ENCODE measurements at regions not wholly inside any gene's neighbourhood (a gene's known extent, or its start where the extent isn't known, plus 50 kb on each side); places are given as distances from the start of the nearest gene placed in this dataset.

DNA sequence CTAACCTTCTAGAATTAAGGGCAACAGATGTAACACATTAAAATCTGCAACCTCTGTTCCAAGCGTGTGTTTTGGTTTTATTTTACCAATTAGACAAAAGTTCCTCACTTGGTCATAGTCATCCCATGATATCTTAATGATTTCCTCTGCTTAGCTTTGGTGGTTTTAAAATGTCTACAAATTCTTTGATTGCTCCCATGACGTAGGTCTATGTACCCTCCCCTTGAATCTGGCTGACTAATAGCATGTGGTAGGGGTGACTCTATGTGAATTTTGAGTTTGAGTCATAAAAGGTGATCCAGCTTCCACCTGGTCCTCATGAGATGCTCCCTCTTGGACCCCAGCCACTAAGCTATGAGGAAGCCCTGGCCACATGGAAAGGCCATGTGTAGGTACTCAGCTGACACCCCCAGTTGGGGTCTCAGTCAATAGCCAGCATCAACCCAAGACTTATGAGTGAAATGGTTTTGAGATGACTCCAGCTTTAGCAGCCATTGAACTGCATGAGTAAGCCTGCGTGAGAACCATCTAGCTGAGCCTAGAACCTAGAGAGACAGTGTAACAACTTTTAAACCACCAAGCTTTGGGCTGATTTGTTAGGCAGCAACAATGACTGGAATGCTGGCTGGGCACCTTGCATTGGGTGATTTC is 247.1 kb downstream of the MSRB3 start:
- no peaks in the 10 kb centered on the region for H4K20me1 ChIP-seq (ENCODE audit: insufficient read depth)
- H3F3A ChIP-seq (replicated peaks; ENCODE audit: insufficient read depth), result peaks cover 46% of the 10 kb centered on the region
- WGBS (ENCODE audit: low lambda C conversion rate), result 51% methylated on average over 3 of the region's 3 CpGs
- no peaks in the 10 kb centered on the region for H3K9me2 ChIP-seq
- no peaks in the 10 kb centered on the region for H3K79me2 ChIP-seq (ENCODE audit: insufficient read depth)
- no peak for TF ChIP-seq FOXM1 (IDR thresholded peaks at IDR 0.05; ENCODE audit: low read depth)
- TF ChIP-seq TCF12 (IDR thresholded peaks at IDR 0.05), result peak; percentile 32; the same call in 1 of the 2 replicates
- TF ChIP-seq FOSL2 (IDR thresholded peaks at IDR 0.05; ENCODE audit: borderline replicate concordance, low read depth), result peak; percentile 22; the same call in 1 of the 2 replicates
- no peak for TF ChIP-seq TAF1 (IDR thresholded peaks at IDR 0.05; ENCODE audit: borderline replicate concordance, low read depth, low read length)
- no peak for TF ChIP-seq GATA2 (CRISPR knock-in tag; IDR thresholded peaks at IDR 0.05)
- TF ChIP-seq, protein P1, sequence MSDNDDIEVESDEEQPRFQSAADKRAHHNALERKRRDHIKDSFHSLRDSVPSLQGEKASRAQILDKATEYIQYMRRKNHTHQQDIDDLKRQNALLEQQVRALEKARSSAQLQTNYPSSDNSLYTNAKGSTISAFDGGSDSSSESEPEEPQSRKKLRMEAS (IDR thresholded peaks at IDR 0.05; ENCODE audit: low read depth), result peak; percentile 34
- no peak for TF ChIP-seq RCOR1 (IDR thresholded peaks at IDR 0.05; ENCODE audit: low read length)
- TF ChIP-seq NFIC (IDR thresholded peaks at IDR 0.05; ENCODE audit: borderline replicate concordance), result no peak; the same call in 1 of the 2 replicates
- no peaks in the 10 kb centered on the region for H3K27me3 ChIP-seq (ENCODE audit: insufficient read depth)
- H3K9me3 ChIP-seq, result no peaks in the 10 kb centered on the region
- ChIA-PET CTCF (interaction anchor here (1.1 kb wide), 1 partner anchor 31 kb away, joined by 5 read pairs; no protein-coding TSS in a partner anchor), POLR2A (no interaction called here)
- H3K9ac ChIP-seq, result peak overlapping the region; percentile 25; the same call in 1 of the 2 replicates
- no peak overlapping the region for H2AFZ ChIP-seq (ENCODE audit: low read depth)
- H3K4me1 ChIP-seq (ENCODE audit: control insufficient read depth in 1 of 2, insufficient read depth in 2 of 2, low read depth in 1 of 2, low read length in 1 of 2), result peaks cover 4 to 29% of the 10 kb centered on the region in 2 experiments
- DNase-seq, result no peak
- no peak overlapping the region for H3K4me2 ChIP-seq
- H3K27ac ChIP-seq (ENCODE audit: low read depth in 2 of 2, low read length in 1 of 2), result peak overlapping the region; percentile 83 to 91; a peak in 3 of 4 replicates
- no peak overlapping the region for H3K4me3 ChIP-seq (ENCODE audit: low read depth in 2 of 2, low read length in 1 of 2)
- peaks cover 0 to 19% of the 10 kb centered on the region in 2 experiments for H3K36me3 ChIP-seq (replicated peaks in 1 of 2; ENCODE audit: control insufficient read depth in 1 of 2, insufficient read depth in 2 of 2, low read length in 1 of 2)

DNA sequence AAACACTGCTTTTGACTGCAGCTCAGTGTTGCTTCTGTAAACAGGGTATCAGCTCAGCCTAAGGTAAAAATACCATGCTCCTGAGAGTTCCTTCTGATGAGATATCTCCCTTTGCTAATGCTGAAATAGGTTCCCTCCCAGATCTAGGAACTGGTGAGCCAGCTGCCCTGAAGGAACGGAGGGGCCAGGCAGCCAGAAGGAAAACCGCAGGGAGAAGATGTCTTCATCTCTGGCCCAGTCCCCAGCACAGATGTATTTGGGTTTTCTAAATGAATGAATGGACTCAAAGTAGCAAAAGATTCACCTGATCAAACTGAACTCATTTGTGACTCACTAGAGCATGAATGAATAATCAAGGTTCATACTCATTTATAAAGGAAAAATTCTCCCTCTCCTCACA is 247.8 kb downstream of the MSRB3 start:
- Histone ChIP-seq H3K4me1 (ENCODE audit: control insufficient read depth in 1 of 2, insufficient read depth in 2 of 2, low read depth in 1 of 2, low read length in 1 of 2) (peaks cover 4 to 29% of the 10 kb centered on the region in 2 experiments), H3F3A (replicated peaks; ENCODE audit: insufficient read depth) (peaks cover 43% of the 10 kb centered on the region), H3K27ac (ENCODE audit: low read depth in 2 of 2, low read length in 1 of 2) (peak overlapping the region in 1 of 2 experiments; percentile 91; a peak in 3 of 4 replicates), H3K27me3 (ENCODE audit: insufficient read depth) (no peaks in the 10 kb centered on the region), H3K4me3 (ENCODE audit: low read depth in 2 of 2, low read length in 1 of 2) (no peak overlapping the region), H3K9me2 (no peaks in the 10 kb centered on the region), H3K79me2 (ENCODE audit: insufficient read depth) (no peaks in the 10 kb centered on the region), H3K36me3 (replicated peaks in 1 of 2; ENCODE audit: control insufficient read depth in 1 of 2, insufficient read depth in 2 of 2, low read length in 1 of 2) (peaks cover 0 to 19% of the 10 kb centered on the region in 2 experiments), H4K20me1 (ENCODE audit: insufficient read depth) (no peaks in the 10 kb centered on the region), H3K9me3 (no peaks in the 10 kb centered on the region), H3K9ac (no peak overlapping the region), H3K4me2 (no peak overlapping the region), H2AFZ (ENCODE audit: low read depth) (no peak overlapping the region)
- no peak for DNase-seq
- 46% methylated on average over 2 of the region's 2 CpGs for WGBS (ENCODE audit: low lambda C conversion rate)
- CTCF ChIA-PET, result interaction anchor here (1.1 kb wide), 1 partner anchor 30 kb away, joined by 5 read pairs; no protein-coding TSS in a partner anchor
- POLR2A ChIA-PET, result no interaction called here
- TF ChIP-seq, protein P2, sequence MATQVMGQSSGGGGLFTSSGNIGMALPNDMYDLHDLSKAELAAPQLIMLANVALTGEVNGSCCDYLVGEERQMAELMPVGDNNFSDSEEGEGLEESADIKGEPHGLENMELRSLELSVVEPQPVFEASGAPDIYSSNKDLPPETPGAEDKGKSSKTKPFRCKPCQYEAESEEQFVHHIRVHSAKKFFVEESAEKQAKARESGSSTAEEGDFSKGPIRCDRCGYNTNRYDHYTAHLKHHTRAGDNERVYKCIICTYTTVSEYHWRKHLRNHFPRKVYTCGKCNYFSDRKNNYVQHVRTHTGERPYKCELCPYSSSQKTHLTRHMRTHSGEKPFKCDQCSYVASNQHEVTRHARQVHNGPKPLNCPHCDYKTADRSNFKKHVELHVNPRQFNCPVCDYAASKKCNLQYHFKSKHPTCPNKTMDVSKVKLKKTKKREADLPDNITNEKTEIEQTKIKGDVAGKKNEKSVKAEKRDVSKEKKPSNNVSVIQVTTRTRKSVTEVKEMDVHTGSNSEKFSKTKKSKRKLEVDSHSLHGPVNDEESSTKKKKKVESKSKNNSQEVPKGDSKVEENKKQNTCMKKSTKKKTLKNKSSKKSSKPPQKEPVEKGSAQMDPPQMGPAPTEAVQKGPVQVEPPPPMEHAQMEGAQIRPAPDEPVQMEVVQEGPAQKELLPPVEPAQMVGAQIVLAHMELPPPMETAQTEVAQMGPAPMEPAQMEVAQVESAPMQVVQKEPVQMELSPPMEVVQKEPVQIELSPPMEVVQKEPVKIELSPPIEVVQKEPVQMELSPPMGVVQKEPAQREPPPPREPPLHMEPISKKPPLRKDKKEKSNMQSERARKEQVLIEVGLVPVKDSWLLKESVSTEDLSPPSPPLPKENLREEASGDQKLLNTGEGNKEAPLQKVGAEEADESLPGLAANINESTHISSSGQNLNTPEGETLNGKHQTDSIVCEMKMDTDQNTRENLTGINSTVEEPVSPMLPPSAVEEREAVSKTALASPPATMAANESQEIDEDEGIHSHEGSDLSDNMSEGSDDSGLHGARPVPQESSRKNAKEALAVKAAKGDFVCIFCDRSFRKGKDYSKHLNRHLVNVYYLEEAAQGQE (IDR thresholded peaks at IDR 0.05; ENCODE audit: low read depth, low read length), result no peak
- TF ChIP-seq SIN3A (IDR thresholded peaks at IDR 0.05; ENCODE audit: borderline replicate concordance, low read depth, low read length) (no peak), RCOR1 (IDR thresholded peaks at IDR 0.05; ENCODE audit: low read length) (no peak), EZH2phosphoT487 (IDR thresholded peaks at IDR 0.05; ENCODE audit: borderline replicate concordance, low read depth) (no peak), ELF1 (IDR thresholded peaks at IDR 0.05) (no peak), TEAD4 (IDR thresholded peaks at IDR 0.05; ENCODE audit: borderline replicate concordance, insufficient read depth) (no peak), TCF12 (IDR thresholded peaks at IDR 0.05) (peak; percentile 55; the same call in 1 of the 2 replicates), JUND (IDR thresholded peaks at IDR 0.05) (0 out of 2 replicates have a peak, but pooled peaks have one; percentile 21), EP300 (IDR thresholded peaks at IDR 0.05; ENCODE audit: borderline replicate concordance in 1 of 2, low read depth in 1 of 2, low read length in 1 of 2) (0 out of 4 replicates have a peak, but pooled peaks of 1 of the 2 experiments have one; percentile 34), YY1 (IDR thresholded peaks at IDR 0.05; ENCODE audit: low read depth) (no peak)
- TF ChIP-seq, protein P3, sequence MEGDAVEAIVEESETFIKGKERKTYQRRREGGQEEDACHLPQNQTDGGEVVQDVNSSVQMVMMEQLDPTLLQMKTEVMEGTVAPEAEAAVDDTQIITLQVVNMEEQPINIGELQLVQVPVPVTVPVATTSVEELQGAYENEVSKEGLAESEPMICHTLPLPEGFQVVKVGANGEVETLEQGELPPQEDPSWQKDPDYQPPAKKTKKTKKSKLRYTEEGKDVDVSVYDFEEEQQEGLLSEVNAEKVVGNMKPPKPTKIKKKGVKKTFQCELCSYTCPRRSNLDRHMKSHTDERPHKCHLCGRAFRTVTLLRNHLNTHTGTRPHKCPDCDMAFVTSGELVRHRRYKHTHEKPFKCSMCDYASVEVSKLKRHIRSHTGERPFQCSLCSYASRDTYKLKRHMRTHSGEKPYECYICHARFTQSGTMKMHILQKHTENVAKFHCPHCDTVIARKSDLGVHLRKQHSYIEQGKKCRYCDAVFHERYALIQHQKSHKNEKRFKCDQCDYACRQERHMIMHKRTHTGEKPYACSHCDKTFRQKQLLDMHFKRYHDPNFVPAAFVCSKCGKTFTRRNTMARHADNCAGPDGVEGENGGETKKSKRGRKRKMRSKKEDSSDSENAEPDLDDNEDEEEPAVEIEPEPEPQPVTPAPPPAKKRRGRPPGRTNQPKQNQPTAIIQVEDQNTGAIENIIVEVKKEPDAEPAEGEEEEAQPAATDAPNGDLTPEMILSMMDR (IDR thresholded peaks at IDR 0.05), result no peak
- TF ChIP-seq, protein P4, sequence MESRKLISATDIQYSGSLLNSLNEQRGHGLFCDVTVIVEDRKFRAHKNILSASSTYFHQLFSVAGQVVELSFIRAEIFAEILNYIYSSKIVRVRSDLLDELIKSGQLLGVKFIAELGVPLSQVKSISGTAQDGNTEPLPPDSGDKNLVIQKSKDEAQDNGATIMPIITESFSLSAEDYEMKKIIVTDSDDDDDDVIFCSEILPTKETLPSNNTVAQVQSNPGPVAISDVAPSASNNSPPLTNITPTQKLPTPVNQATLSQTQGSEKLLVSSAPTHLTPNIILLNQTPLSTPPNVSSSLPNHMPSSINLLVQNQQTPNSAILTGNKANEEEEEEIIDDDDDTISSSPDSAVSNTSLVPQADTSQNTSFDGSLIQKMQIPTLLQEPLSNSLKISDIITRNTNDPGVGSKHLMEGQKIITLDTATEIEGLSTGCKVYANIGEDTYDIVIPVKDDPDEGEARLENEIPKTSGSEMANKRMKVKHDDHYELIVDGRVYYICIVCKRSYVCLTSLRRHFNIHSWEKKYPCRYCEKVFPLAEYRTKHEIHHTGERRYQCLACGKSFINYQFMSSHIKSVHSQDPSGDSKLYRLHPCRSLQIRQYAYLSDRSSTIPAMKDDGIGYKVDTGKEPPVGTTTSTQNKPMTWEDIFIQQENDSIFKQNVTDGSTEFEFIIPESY (IDR thresholded peaks at IDR 0.05; ENCODE audit: borderline replicate concordance, low read depth), result no peak

Measured in SK-N-SH (cell line).